ENCODE measurements at regions not wholly inside any gene's neighbourhood (a gene's known extent, or its start where the extent isn't known, plus 50 kb on each side); places are given as distances from the start of the nearest gene placed in this dataset.

DNA sequence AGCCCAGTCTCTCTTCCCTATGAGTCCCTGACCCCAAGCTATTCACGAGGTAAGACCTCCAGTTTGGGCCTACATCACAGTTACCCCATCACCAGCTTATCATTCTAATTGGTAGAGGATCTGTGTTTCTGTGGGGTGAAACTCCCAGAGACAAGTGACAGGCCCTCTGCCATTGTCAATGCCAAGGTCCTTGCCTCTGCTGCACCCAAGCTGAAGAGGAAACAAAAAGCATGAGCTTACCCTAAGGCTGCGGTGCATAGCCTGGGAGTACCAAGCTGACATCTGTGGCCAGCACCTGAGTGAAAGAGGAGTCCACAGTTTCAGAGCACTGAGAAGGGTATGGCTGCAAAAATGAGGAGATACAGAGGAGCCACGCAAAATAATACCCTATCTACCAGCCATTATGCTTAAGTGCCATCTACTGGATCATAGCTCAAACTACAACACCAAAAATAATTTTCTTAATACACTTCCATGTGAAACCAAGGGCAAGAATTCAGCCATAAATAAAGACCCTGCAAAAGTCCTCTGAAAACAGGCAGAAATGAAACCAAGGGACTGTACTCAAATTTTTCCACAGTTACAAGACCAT lies 62.3 kb upstream of the ANO5 start:
- TF ChIP-seq, protein P1, sequence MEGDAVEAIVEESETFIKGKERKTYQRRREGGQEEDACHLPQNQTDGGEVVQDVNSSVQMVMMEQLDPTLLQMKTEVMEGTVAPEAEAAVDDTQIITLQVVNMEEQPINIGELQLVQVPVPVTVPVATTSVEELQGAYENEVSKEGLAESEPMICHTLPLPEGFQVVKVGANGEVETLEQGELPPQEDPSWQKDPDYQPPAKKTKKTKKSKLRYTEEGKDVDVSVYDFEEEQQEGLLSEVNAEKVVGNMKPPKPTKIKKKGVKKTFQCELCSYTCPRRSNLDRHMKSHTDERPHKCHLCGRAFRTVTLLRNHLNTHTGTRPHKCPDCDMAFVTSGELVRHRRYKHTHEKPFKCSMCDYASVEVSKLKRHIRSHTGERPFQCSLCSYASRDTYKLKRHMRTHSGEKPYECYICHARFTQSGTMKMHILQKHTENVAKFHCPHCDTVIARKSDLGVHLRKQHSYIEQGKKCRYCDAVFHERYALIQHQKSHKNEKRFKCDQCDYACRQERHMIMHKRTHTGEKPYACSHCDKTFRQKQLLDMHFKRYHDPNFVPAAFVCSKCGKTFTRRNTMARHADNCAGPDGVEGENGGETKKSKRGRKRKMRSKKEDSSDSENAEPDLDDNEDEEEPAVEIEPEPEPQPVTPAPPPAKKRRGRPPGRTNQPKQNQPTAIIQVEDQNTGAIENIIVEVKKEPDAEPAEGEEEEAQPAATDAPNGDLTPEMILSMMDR (IDR thresholded peaks at IDR 0.05) = peak; percentile 5 to 48 (median 35)
- no peak for TF ChIP-seq POLR2A (IDR thresholded peaks at IDR 0.05)
